ENCODE measurements at regions not wholly inside any gene's neighbourhood (a gene's known extent, or its start where the extent isn't known, plus 50 kb on each side); places are given as distances from the start of the nearest gene placed in this dataset.

- no peak for DNase-seq
Observed at GRCh38 chr2:63658176-63658968, 69.6 kb downstream of the MDH1 start.

GRCh38 chr2:63660060-63660459, 71.3 kb downstream of the MDH1 start:
- no peak for DNase-seq

- no peak for DNase-seq
Observed at GRCh38 chr2:63661076-63661475, 72.3 kb downstream of the MDH1 start.

- no peak for DNase-seq
Observed at GRCh38 chr2:63662028-63662804, 73.5 kb downstream of the MDH1 start.

GRCh38 chr2:63663013-63663864, 74.5 kb downstream of the MDH1 start:
- no peak for DNase-seq

GRCh38 chr2:63665091-63665490, 76.3 kb downstream of the MDH1 start:
- DNase-seq, result no peak

- DNase-seq, result no peak
Observed at GRCh38 chr2:63665846-63666475, 77.2 kb downstream of the MDH1 start.

- DNase-seq, result no peak
Observed at GRCh38 chr2:63667132-63667700, 78.5 kb downstream of the MDH1 start.

GRCh38 chr2:63668000-63668399, 79.2 kb downstream of the MDH1 start:
- DNase-seq, result no peak

GRCh38 chr2:63668466-63668865, 79.7 kb downstream of the MDH1 start:
- no peak for DNase-seq

- DNase-seq, result no peak
Observed at GRCh38 chr2:63669596-63669995, 80.8 kb downstream of the MDH1 start.

GRCh38 chr2:63673865-63674533, 85.2 kb downstream of the MDH1 start:
- DNase-seq, result no peak

- DNase-seq, result no peak
Observed at GRCh38 chr2:63675026-63675425, 86.3 kb downstream of the MDH1 start.

GRCh38 chr2:63676135-63676534, 87.4 kb downstream of the MDH1 start:
- no peak for DNase-seq

GRCh38 chr2:63678085-63678484, 89.3 kb downstream of the MDH1 start:
- no peak for DNase-seq

GRCh38 chr2:63678551-63678950, 89.8 kb downstream of the MDH1 start:
- DNase-seq, result no peak

GRCh38 chr2:63679252-63679855, 90.6 kb downstream of the MDH1 start:
- no peak for DNase-seq

GRCh38 chr2:63680455-63680854, 91.7 kb downstream of the MDH1 start:
- DNase-seq, result no peak

GRCh38 chr2:63681896-63682295, 93.1 kb downstream of the MDH1 start:
- DNase-seq, result no peak

- DNase-seq, result peak; percentile 12
Observed at GRCh38 chr2:63692002-63692606, 103.3 kb downstream of the MDH1 start.

- DNase-seq, result no peak
Observed at GRCh38 chr2:63695583-63695982, 106.8 kb downstream of the MDH1 start.
